ENCODE measurements at regions not wholly inside any gene's neighbourhood (a gene's known extent, or its start where the extent isn't known, plus 50 kb on each side); places are given as distances from the start of the nearest gene placed in this dataset.

DNA sequence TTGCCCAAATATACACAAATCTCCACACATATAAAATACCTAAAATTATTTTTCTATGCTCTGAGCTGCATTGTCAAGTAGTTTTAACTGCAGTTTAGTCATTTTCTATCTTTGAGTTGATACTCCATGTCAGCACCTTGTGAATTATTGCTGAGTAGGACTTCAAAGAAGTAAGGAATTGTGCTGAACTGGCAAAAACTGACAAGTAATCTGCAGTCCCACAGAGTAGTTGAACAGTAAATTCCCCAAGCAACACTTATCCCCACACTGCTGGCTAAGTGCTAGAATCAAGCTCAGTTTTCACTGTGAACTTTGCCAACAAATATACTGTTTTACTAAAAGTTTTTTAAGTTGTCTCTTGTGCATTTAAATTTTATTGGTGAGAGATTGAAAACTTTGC, 141.8 kb upstream of the ST6GAL2 start:
- TF ChIP-seq, protein P1, sequence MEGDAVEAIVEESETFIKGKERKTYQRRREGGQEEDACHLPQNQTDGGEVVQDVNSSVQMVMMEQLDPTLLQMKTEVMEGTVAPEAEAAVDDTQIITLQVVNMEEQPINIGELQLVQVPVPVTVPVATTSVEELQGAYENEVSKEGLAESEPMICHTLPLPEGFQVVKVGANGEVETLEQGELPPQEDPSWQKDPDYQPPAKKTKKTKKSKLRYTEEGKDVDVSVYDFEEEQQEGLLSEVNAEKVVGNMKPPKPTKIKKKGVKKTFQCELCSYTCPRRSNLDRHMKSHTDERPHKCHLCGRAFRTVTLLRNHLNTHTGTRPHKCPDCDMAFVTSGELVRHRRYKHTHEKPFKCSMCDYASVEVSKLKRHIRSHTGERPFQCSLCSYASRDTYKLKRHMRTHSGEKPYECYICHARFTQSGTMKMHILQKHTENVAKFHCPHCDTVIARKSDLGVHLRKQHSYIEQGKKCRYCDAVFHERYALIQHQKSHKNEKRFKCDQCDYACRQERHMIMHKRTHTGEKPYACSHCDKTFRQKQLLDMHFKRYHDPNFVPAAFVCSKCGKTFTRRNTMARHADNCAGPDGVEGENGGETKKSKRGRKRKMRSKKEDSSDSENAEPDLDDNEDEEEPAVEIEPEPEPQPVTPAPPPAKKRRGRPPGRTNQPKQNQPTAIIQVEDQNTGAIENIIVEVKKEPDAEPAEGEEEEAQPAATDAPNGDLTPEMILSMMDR (IDR thresholded peaks at IDR 0.05; ENCODE audit: insufficient read depth, low read length), result no peak
- TF ChIP-seq GABPA (IDR thresholded peaks at IDR 0.05; ENCODE audit: low read depth), result no peak
- TF ChIP-seq POLR2AphosphoS5 (IDR thresholded peaks at IDR 0.05; ENCODE audit: low read depth), result no peak
- TF ChIP-seq, protein P2, sequence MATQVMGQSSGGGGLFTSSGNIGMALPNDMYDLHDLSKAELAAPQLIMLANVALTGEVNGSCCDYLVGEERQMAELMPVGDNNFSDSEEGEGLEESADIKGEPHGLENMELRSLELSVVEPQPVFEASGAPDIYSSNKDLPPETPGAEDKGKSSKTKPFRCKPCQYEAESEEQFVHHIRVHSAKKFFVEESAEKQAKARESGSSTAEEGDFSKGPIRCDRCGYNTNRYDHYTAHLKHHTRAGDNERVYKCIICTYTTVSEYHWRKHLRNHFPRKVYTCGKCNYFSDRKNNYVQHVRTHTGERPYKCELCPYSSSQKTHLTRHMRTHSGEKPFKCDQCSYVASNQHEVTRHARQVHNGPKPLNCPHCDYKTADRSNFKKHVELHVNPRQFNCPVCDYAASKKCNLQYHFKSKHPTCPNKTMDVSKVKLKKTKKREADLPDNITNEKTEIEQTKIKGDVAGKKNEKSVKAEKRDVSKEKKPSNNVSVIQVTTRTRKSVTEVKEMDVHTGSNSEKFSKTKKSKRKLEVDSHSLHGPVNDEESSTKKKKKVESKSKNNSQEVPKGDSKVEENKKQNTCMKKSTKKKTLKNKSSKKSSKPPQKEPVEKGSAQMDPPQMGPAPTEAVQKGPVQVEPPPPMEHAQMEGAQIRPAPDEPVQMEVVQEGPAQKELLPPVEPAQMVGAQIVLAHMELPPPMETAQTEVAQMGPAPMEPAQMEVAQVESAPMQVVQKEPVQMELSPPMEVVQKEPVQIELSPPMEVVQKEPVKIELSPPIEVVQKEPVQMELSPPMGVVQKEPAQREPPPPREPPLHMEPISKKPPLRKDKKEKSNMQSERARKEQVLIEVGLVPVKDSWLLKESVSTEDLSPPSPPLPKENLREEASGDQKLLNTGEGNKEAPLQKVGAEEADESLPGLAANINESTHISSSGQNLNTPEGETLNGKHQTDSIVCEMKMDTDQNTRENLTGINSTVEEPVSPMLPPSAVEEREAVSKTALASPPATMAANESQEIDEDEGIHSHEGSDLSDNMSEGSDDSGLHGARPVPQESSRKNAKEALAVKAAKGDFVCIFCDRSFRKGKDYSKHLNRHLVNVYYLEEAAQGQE (IDR thresholded peaks at IDR 0.05; ENCODE audit: insufficient replicate concordance, low read depth), result no peak
- no peak for TF ChIP-seq SPI1 (IDR thresholded peaks at IDR 0.05; ENCODE audit: borderline replicate concordance, low read depth)

Data from HL-60 (cell line).